Psoas muscle (tissue), 7 donors: ENCODE measurements at regions not wholly inside any gene's neighbourhood (a gene's known extent, or its start where the extent isn't known, plus 50 kb on each side); places are given as distances from the start of the nearest gene placed in this dataset.

Experiments
- ATAC-seq, 4 donors: fragments of 200-7000 bp; cut with Tn5 transposase; one replicate each; pipeline ENCODE4 v1.9.1; 2020; ENCODE audit warnings: moderate library complexity in 3 of 4, mild to moderate bottlenecking in 2 of 4
- DNase-seq, 2 donors: peaks; one replicate each; pipeline ENCODE4 v3.0.0-alpha.2; 2020
- H3K27ac ChIP-seq: fragments of 200-600 bp; one replicate; pipeline ENCODE4 v1.8.0; 2022
- H3K27me3 ChIP-seq, 3 donors: fragments of 200-600 bp in 1 of 3; one replicate each; pipeline versions ENCODE4 v1.6.1 to v1.8.0; 2013 to 2022; ENCODE audit warnings: low read length in 2 of 3, mild to moderate bottlenecking in 2 of 3, moderate library complexity in 1 of 3; ENCODE audit not compliant: insufficient read depth in 3 of 3
- H3K36me3 ChIP-seq, 2 donors: fragments of 200-600 bp in 1 of 2; one replicate each; pipeline versions ENCODE4 v1.6.1 to v1.8.0; 2013 to 2022; ENCODE audit warnings: low read depth in 1 of 2, mild to moderate bottlenecking in 1 of 2, moderate library complexity in 1 of 2; ENCODE audit not compliant: insufficient read depth in 1 of 2
- H3K4me1 ChIP-seq: fragments of 200-600 bp; one replicate; pipeline ENCODE4 v1.8.0; 2022
- H3K4me3 ChIP-seq: fragments of 200-600 bp; one replicate; pipeline ENCODE4 v1.8.0; 2022; ENCODE audit warnings: mild to moderate bottlenecking
- H3K9me3 ChIP-seq: fragments of 200-600 bp; one replicate; pipeline ENCODE4 v1.8.0; 2022
- WGBS, 3 donors: extraction: QIAGEN DNeasy Blood & Tissue Kit; methylation state at CpG; one replicate each; pipeline versions ENCODE4 v1.1.6 to v1.1.7; 2013; 5-methylcytosine and 5-hydroxymethylcytosine counted together
- intact Hi-C, 2 donors: fragments of 100-400 bp; cut with DNase I; formaldehyde crosslinking; loops; one replicate each; pipeline versions ENCODE4 v1.11.0 to v1.14.2; 2022
- TF ChIP-seq, protein P1 (sequence below): fragments of 200-600 bp; IDR thresholded peaks from one replicate; pipeline ENCODE4 v1.8.0; 2022; ENCODE audit warnings: antibody characterized with exemption
- donor health status: healthy with polysubstance abuse.
- donor health status: DM: no; HTN: no; CAD: no; lungs with moderate emphysema.
- donor health status: Bipolar disorder and iron deficiency.
- donor health status: healthy.
- donor health status: DM: yes; HTN: yes; CAD: no.
- donor health status: DM: no; HTN: no; CAD: no.
- donor health status: DM: yes; HTN: yes; CAD: no.

- WGBS, 3 donors = 68 to 73% (median 69%) methylated on average over 5 of the region's 5 CpGs
- DNase-seq = no peak
Measured at GRCh38 chr4:189177130-189177529, 763.5 kb upstream of the FRG1 start.

DNA sequence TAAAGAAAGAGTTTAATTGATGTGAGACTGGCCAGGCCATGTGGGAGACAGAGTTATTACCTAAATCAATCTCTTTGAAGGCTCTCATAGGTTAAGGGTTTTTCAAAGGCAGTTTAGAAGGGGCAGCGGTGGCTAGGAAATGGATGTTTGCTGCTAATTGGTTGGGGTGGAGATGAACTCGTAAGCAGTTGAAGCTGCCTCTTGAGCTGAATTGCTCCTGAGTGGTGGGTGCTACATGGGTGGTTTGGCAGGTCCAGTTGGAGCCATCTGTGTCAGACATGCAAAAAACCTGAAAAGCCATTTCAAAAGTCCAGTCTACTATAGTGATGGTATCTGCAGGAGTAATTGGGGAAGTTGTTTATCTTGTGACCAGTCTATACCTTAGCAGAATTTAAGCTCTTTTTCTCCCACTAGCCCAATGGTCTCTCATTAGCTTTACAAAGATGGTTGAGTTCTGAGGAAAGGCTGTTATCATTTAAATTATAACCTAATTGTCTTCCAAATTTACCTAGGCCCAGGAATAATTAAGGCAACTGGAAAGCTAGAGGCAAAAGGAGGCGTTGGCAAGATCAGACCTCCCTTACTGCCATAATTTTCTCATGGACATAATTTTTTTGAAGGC is 762.4 kb upstream of the FRG1 start:
- intact Hi-C loops = no loop called here
- Histone ChIP-seq H3K27me3 (no peaks in the 10 kb centered on the region), H3K36me3 (no peaks in the 10 kb centered on the region), H3K4me1 (no peaks in the 10 kb centered on the region), H3K9me3 (no peaks in the 10 kb centered on the region), H3K4me3 (no peak overlapping the region), H3K27ac (no peak overlapping the region)
- TF ChIP-seq, protein P1, sequence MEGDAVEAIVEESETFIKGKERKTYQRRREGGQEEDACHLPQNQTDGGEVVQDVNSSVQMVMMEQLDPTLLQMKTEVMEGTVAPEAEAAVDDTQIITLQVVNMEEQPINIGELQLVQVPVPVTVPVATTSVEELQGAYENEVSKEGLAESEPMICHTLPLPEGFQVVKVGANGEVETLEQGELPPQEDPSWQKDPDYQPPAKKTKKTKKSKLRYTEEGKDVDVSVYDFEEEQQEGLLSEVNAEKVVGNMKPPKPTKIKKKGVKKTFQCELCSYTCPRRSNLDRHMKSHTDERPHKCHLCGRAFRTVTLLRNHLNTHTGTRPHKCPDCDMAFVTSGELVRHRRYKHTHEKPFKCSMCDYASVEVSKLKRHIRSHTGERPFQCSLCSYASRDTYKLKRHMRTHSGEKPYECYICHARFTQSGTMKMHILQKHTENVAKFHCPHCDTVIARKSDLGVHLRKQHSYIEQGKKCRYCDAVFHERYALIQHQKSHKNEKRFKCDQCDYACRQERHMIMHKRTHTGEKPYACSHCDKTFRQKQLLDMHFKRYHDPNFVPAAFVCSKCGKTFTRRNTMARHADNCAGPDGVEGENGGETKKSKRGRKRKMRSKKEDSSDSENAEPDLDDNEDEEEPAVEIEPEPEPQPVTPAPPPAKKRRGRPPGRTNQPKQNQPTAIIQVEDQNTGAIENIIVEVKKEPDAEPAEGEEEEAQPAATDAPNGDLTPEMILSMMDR = no peak
- ATAC-seq (no peak), DNase-seq (no peak)
- 59 to 71% (median 60%) methylated on average over 3 of the region's 3 CpGs for WGBS, 3 donors

More at GRCh38 chr4:189177130-189177529, 763.5 kb upstream of the FRG1 start:
- no peak overlapping the region for H3K27ac ChIP-seq
- H3K27me3 ChIP-seq = no peaks in the 10 kb centered on the region
- H3K36me3 ChIP-seq = no peaks in the 10 kb centered on the region
- no peak for ATAC-seq
- intact Hi-C loops = no loop called here
- TF ChIP-seq, protein P1 = no peak
- H3K4me1 ChIP-seq = no peaks in the 10 kb centered on the region
- no peak overlapping the region for H3K4me3 ChIP-seq
- no peaks in the 10 kb centered on the region for H3K9me3 ChIP-seq

GRCh38 chr4:189185810-189186432 is 754.8 kb upstream of the FRG1 start:
- no peak overlapping the region for H3K4me3 ChIP-seq
- no peaks in the 10 kb centered on the region for H3K4me1 ChIP-seq
- WGBS, 3 donors = 31 to 33% (median 32%) methylated on average over 7 of the region's 7 CpGs
- H3K27me3 ChIP-seq = no peaks in the 10 kb centered on the region
- H3K9me3 ChIP-seq = no peaks in the 10 kb centered on the region
- ATAC-seq (no peak), DNase-seq (no peak)
- intact Hi-C loops = no loop called here
- no peaks in the 10 kb centered on the region for H3K36me3 ChIP-seq
- H3K27ac ChIP-seq = no peak overlapping the region
- TF ChIP-seq, protein P1 = no peak

DNA sequence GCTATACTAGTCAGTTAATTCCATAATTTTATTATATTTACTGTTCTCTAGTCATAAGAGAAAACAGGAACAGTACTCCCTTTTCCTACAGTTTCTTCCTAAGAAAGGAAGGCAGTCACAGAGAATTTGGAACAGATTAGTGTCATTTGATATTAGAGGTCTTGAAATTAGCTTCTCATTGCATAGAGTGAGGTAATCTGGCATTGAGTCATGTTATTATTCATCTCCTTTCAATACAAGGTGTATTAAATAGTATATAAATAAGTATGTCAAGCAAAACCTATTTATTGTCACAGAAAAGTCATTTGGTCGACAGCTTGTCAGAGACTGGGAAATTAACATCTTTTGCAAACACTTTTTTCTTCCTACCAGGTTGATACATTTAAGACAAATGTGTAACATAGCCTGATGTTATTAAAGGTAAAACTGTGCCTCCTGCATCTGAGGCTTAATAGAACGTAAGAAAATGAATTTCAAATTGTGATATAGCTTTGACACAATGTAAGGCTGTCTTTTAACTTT is 753.1 kb upstream of the FRG1 start:
- ATAC-seq = no peak
- intact Hi-C loops = no loop called here
- DNase-seq = no peak

More for the DNA sequence above, 753.1 kb upstream of the FRG1 start:
- H3K27ac ChIP-seq = no peak overlapping the region
- TF ChIP-seq, protein P1 = no peak
- WGBS, 3 donors = 54 to 81% (median 64%) methylated on average over 2 of the region's 2 CpGs
- no peaks in the 10 kb centered on the region for H3K9me3 ChIP-seq
- no peak overlapping the region for H3K4me3 ChIP-seq
- H3K4me1 ChIP-seq = no peaks in the 10 kb centered on the region
- no peaks in the 10 kb centered on the region for H3K27me3 ChIP-seq
- H3K36me3 ChIP-seq = no peaks in the 10 kb centered on the region
